GM18508 (cell line): ENCODE measurements at regions not wholly inside any gene's neighbourhood (a gene's known extent, or its start where the extent isn't known, plus 50 kb on each side); places are given as distances from the start of the nearest gene placed in this dataset.
"Not testable (repeated sequence)": the region's sequence is repeated elsewhere in the genome, so short reads cannot be mapped to it uniquely, and the experiment has no call there.

Experiments used
- ATAC-seq: cut with Tn5 transposase; IDR thresholded peaks from one replicate; pipeline ENCODE4 v1.9.1; 2021; ENCODE audit warnings: moderate number of reproducible peaks; ENCODE audit not compliant: insufficient read depth, unreplicated experiment

- ATAC-seq: no peak
These were observed 173.4 kb downstream of the NDUFS4 start for GRCh38 chr5:53733853-53734252.

GRCh38 chr5:53738105-53738504, 177.7 kb downstream of the NDUFS4 start:
- ATAC-seq: no peak

GRCh38 chr5:53739111-53739510, 178.7 kb downstream of the NDUFS4 start:
- ATAC-seq: no peak

- no peak for ATAC-seq
These were observed 189.2 kb downstream of the NDUFS4 start for GRCh38 chr5:53749621-53750020.

- not testable (repeated sequence) for ATAC-seq
These were observed 191.8 kb downstream of the NDUFS4 start for GRCh38 chr5:53752282-53752681.

- ATAC-seq: no peak
These were observed 206.2 kb downstream of the NDUFS4 start for GRCh38 chr5:53766673-53767072.

- ATAC-seq: no peak
These were observed 217.6 kb downstream of the NDUFS4 start for GRCh38 chr5:53777864-53778618.

- no peak for ATAC-seq
These were observed 219.1 kb downstream of the NDUFS4 start for GRCh38 chr5:53779541-53779981.

- ATAC-seq: no peak
These were observed 222.2 kb downstream of the NDUFS4 start for GRCh38 chr5:53782620-53783019.

GRCh38 chr5:53783624-53784228, 223.3 kb downstream of the NDUFS4 start:
- ATAC-seq: no peak

GRCh38 chr5:53784596-53784995, 224.2 kb downstream of the NDUFS4 start:
- no peak for ATAC-seq

GRCh38 chr5:53785924-53786323, 225.5 kb downstream of the NDUFS4 start:
- ATAC-seq: no peak

- ATAC-seq: no peak
These were observed 229.6 kb downstream of the NDUFS4 start for GRCh38 chr5:53790026-53790425.

GRCh38 chr5:53792338-53792737, 231.9 kb downstream of the NDUFS4 start:
- no peak for ATAC-seq

GRCh38 chr5:53799644-53800043, 239.2 kb downstream of the NDUFS4 start:
- ATAC-seq: not testable (repeated sequence)

- not testable (repeated sequence) for ATAC-seq
These were observed 248.0 kb downstream of the NDUFS4 start for GRCh38 chr5:53808392-53808791.

GRCh38 chr5:53814819-53815218, 254.4 kb downstream of the NDUFS4 start:
- ATAC-seq: no peak

GRCh38 chr5:53815471-53815870, 255.0 kb downstream of the NDUFS4 start:
- no peak for ATAC-seq

GRCh38 chr5:53817183-53817582, 256.7 kb downstream of the NDUFS4 start:
- no peak for ATAC-seq

- no peak for ATAC-seq
These were observed 259.0 kb downstream of the NDUFS4 start for GRCh38 chr5:53819482-53819881.

GRCh38 chr5:53820119-53820801, 259.8 kb downstream of the NDUFS4 start:
- peak; percentile 32 for ATAC-seq
